SK-N-SH treated with all-trans-retinoic acid at 6 μM for 48 hours (cell line): ENCODE measurements at regions not wholly inside any gene's neighbourhood (a gene's known extent, or its start where the extent isn't known, plus 50 kb on each side); places are given as distances from the start of the nearest gene placed in this dataset.

Experiments used
- ATAC-seq: fragments of 200-7000 bp; cut with Tn5 transposase; 3 replicates; pipeline ENCODE4 v1.9.1; 2020; ENCODE audit warnings: mild to moderate bottlenecking, moderate library complexity
- CSDC2 ChIP-seq: fragments of 250-450 bp; sonication (Bioruptor Pico); IDR thresholded peaks from 2 replicates; pipeline ENCODE4 v1.5.0; 2020; ENCODE audit warnings: mild to moderate bottlenecking, moderate library complexity
- GLIS3 ChIP-seq: fragments of 250-450 bp; sonication (Bioruptor Pico); IDR thresholded peaks from 2 replicates; pipeline ENCODE4 v1.5.0; 2020; ENCODE audit warnings: mild to moderate bottlenecking, moderate library complexity
- ISL1 ChIP-seq: fragments of 250-450 bp; sonication (Bioruptor Pico); IDR thresholded peaks from 2 replicates; pipeline ENCODE4 v2.1.2; 2022; ENCODE audit warnings: mild to moderate bottlenecking, moderate library complexity
- OSR1 ChIP-seq: fragments of 250-450 bp; sonication (Bioruptor Pico); IDR thresholded peaks from 2 replicates; pipeline ENCODE4 v1.8.0; 2022; ENCODE audit warnings: moderate library complexity, mild to moderate bottlenecking, inconsistent platforms
- PPARA ChIP-seq: fragments of 250-450 bp; sonication (Bioruptor Pico); IDR thresholded peaks from 2 replicates; pipeline ENCODE4 v1.5.0; 2020; ENCODE audit warnings: mild to moderate bottlenecking, borderline replicate concordance
- RARB ChIP-seq: fragments of 250-450 bp; sonication (Bioruptor Pico); IDR thresholded peaks from 2 replicates; pipeline ENCODE4 v1.8.0; 2021; ENCODE audit warnings: mild to moderate bottlenecking, moderate library complexity
- SNAI2 ChIP-seq: fragments of 250-450 bp; sonication (Bioruptor Pico); IDR thresholded peaks from 2 replicates; pipeline ENCODE4 v1.5.0; 2020; ENCODE audit warnings: mild to moderate bottlenecking, moderate library complexity
- TCF4 ChIP-seq: fragments of 250-450 bp; sonication (Bioruptor Pico); IDR thresholded peaks from 2 replicates; pipeline ENCODE4 v1.8.0; 2021; ENCODE audit warnings: mild to moderate bottlenecking, moderate library complexity, borderline replicate concordance
- TOX ChIP-seq: fragments of 250-450 bp; sonication (Bioruptor Pico); IDR thresholded peaks from 2 replicates; pipeline ENCODE4 v1.8.0; 2021; ENCODE audit warnings: mild to moderate bottlenecking, moderate library complexity, borderline replicate concordance
- ZC3H10 ChIP-seq: fragments of 250-450 bp; sonication (Bioruptor Pico); IDR thresholded peaks from 2 replicates; pipeline ENCODE4 v1.5.1; 2021; ENCODE audit warnings: mild to moderate bottlenecking, moderate library complexity
- ZFP3 ChIP-seq: fragments of 250-450 bp; sonication (Bioruptor Pico); IDR thresholded peaks from 2 replicates; pipeline ENCODE4 v1.5.0; 2020; ENCODE audit warnings: mild to moderate bottlenecking, moderate library complexity
- ZNF565 ChIP-seq: fragments of 450-650 bp; formaldehyde crosslinking; conservative IDR thresholded peaks from 2 replicates; pipeline ENCODE4 v1.5.0; 2020; ENCODE audit warnings: low read depth, mild to moderate bottlenecking, moderate library complexity
- ZNF70 ChIP-seq: fragments of 450-650 bp; formaldehyde crosslinking; IDR thresholded peaks from 2 replicates; pipeline ENCODE4 v1.5.0; 2020; ENCODE audit warnings: mild to moderate bottlenecking, moderate library complexity
- TF ChIP-seq, protein P1 (sequence below): fragments of 250-450 bp; sonication (Bioruptor Pico); IDR thresholded peaks from 2 replicates; pipeline ENCODE4 v1.5.1; 2020; ENCODE audit warnings: low read depth, mild to moderate bottlenecking, moderate library complexity
- TF ChIP-seq, protein P2 (sequence below): fragments of 250-450 bp; sonication (Bioruptor Pico); IDR thresholded peaks from 2 replicates; pipeline ENCODE4 v1.5.1; 2021; ENCODE audit warnings: mild to moderate bottlenecking, moderate library complexity
- TF ChIP-seq, protein P3 (sequence below): fragments of 250-450 bp; sonication (Bioruptor Pico); IDR thresholded peaks from 2 replicates; pipeline ENCODE4 v1.8.0; 2021; ENCODE audit warnings: low read depth, mild to moderate bottlenecking, moderate library complexity, borderline replicate concordance
- TF ChIP-seq, protein P4 (sequence below): fragments of 250-450 bp; sonication (Bioruptor Pico); IDR thresholded peaks from 2 replicates; pipeline ENCODE4 v1.8.0; 2020; ENCODE audit warnings: mild to moderate bottlenecking, moderate library complexity, borderline replicate concordance

- no peak for ATAC-seq
- no peak for TF ChIP-seq GLIS3
- TF ChIP-seq CSDC2: no peak
- no peak for TF ChIP-seq ZNF70 (CRISPR knock-in tag)
- TF ChIP-seq, protein P1, sequence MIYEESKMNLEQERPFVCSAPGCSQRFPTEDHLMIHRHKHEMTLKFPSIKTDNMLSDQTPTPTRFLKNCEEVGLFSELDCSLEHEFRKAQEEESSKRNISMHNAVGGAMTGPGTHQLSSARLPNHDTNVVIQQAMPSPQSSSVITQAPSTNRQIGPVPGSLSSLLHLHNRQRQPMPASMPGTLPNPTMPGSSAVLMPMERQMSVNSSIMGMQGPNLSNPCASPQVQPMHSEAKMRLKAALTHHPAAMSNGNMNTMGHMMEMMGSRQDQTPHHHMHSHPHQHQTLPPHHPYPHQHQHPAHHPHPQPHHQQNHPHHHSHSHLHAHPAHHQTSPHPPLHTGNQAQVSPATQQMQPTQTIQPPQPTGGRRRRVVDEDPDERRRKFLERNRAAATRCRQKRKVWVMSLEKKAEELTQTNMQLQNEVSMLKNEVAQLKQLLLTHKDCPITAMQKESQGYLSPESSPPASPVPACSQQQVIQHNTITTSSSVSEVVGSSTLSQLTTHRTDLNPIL (CRISPR knock-in tag): no peak
- TF ChIP-seq SNAI2 (CRISPR knock-in tag): no peak
- TF ChIP-seq OSR1 (CRISPR knock-in tag): no peak
- TF ChIP-seq TOX (CRISPR knock-in tag): no peak
- no peak for TF ChIP-seq RARB
- TF ChIP-seq, protein P2, sequence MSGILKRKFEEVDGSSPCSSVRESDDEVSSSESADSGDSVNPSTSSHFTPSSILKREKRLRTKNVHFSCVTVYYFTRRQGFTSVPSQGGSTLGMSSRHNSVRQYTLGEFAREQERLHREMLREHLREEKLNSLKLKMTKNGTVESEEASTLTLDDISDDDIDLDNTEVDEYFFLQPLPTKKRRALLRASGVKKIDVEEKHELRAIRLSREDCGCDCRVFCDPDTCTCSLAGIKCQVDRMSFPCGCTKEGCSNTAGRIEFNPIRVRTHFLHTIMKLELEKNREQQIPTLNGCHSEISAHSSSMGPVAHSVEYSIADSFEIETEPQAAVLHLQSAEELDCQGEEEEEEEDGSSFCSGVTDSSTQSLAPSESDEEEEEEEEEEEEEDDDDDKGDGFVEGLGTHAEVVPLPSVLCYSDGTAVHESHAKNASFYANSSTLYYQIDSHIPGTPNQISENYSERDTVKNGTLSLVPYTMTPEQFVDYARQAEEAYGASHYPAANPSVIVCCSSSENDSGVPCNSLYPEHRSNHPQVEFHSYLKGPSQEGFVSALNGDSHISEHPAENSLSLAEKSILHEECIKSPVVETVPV (CRISPR knock-in tag): no peak
Observed at GRCh38 chr17:77607606-77608005, 350.9 kb upstream of the TNRC6C start.

GRCh38 chr17:77608431-77608830 lies 350.1 kb upstream of the TNRC6C start:
- TF ChIP-seq TCF4: no peak
- TF ChIP-seq ZC3H10: no peak
- TF ChIP-seq ISL1 (CRISPR knock-in tag): no peak
- TF ChIP-seq, protein P1 (CRISPR knock-in tag): no peak
- TF ChIP-seq TOX (CRISPR knock-in tag): no peak
- no peak for TF ChIP-seq RARB
- no peak for TF ChIP-seq OSR1 (CRISPR knock-in tag)
- TF ChIP-seq, protein P3, sequence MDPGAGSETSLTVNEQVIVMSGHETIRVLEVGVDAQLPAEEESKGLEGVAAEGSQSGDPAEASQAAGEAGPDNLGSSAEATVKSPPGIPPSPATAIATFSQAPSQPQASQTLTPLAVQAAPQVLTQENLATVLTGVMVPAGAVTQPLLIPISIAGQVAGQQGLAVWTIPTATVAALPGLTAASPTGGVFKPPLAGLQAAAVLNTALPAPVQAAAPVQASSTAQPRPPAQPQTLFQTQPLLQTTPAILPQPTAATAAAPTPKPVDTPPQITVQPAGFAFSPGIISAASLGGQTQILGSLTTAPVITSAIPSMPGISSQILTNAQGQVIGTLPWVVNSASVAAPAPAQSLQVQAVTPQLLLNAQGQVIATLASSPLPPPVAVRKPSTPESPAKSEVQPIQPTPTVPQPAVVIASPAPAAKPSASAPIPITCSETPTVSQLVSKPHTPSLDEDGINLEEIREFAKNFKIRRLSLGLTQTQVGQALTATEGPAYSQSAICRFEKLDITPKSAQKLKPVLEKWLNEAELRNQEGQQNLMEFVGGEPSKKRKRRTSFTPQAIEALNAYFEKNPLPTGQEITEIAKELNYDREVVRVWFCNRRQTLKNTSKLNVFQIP (CRISPR knock-in tag): no peak
- TF ChIP-seq, protein P4, sequence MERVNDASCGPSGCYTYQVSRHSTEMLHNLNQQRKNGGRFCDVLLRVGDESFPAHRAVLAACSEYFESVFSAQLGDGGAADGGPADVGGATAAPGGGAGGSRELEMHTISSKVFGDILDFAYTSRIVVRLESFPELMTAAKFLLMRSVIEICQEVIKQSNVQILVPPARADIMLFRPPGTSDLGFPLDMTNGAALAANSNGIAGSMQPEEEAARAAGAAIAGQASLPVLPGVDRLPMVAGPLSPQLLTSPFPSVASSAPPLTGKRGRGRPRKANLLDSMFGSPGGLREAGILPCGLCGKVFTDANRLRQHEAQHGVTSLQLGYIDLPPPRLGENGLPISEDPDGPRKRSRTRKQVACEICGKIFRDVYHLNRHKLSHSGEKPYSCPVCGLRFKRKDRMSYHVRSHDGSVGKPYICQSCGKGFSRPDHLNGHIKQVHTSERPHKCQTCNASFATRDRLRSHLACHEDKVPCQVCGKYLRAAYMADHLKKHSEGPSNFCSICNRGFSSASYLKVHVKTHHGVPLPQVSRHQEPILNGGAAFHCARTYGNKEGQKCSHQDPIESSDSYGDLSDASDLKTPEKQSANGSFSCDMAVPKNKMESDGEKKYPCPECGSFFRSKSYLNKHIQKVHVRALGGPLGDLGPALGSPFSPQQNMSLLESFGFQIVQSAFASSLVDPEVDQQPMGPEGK (CRISPR knock-in tag): no peak
- no peak for TF ChIP-seq ZNF565 (CRISPR knock-in tag)
- no peak for TF ChIP-seq PPARA (CRISPR knock-in tag)
- TF ChIP-seq, all 23 proteins: peak for 0
- ATAC-seq: no peak

- ATAC-seq: no peak
- TF ChIP-seq ZFP3 (CRISPR knock-in tag): no peak
- TF ChIP-seq, protein P2 (CRISPR knock-in tag): no peak
- TF ChIP-seq ISL1 (CRISPR knock-in tag): no peak
- TF ChIP-seq, all 23 proteins: peak for 0
Observed at GRCh38 chr17:77609553-77610517, 348.7 kb upstream of the TNRC6C start.

GRCh38 chr17:77610518-77610893 lies 348.0 kb upstream of the TNRC6C start:
- ATAC-seq: no peak
- no peak for TF ChIP-seq ZFP3 (CRISPR knock-in tag)
- TF ChIP-seq, protein P2 (CRISPR knock-in tag): no peak
